Fibroblast of skin of right biceps (primary cell): ENCODE measurements at regions not wholly inside any gene's neighbourhood (a gene's known extent, or its start where the extent isn't known, plus 50 kb on each side); places are given as distances from the start of the nearest gene placed in this dataset.

Source experiments
- DNase-seq: peaks from one replicate; pipeline ENCODE4 v3.0.0-alpha.2; 2013

DNA sequence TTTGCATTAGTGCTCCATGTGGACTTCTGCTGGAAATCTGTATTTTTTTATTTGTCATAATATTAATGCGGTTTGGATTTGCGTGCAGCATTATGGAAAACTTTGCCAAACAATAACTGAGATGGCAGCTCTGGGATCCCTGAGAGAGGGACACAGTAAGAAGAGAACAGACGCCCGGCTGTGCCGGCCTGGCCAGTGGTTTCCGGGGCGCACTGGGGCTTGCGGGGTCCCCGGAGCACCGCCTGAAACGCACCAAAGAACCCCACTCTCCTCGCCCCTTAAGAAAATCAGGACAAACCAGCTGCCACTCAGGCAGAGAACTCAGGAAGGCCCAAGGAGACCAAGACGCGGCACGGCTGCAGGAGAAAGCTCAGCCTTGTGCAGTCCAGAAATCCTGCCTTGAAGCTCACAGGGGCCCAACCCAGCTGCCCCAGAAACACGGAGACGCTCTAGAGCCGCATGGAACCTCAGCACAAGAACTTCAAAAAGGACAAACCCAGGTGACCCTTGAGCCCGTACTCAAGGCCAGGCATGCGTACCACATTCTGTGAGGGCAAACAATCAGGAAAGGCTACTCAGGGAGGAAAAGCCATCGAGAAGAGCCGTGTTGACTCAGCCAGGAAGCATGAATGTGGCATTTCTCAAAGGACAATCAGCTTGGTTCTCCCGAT lies 226.5 kb upstream of the CDYL start:
- no peak for DNase-seq

DNA sequence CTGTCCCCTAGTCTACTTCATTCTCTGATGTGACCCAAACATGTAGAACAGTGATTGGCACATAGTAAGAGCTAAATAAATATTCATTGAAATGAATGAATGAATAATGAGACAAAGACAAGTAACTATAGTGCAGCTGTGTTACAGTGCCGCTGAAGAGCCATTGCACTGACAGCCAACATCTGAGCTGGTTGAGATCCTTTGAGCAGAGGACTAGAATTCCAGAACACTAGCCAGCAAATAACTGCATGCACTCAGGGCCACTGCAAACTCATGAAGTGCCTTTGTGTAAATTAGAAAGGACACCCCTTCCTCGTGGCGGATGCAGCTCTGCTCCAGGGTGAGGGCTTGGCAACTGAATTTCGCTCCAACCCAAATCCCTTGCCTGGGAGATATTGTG lies 230.3 kb upstream of the CDYL start:
- DNase-seq: no peak

DNA sequence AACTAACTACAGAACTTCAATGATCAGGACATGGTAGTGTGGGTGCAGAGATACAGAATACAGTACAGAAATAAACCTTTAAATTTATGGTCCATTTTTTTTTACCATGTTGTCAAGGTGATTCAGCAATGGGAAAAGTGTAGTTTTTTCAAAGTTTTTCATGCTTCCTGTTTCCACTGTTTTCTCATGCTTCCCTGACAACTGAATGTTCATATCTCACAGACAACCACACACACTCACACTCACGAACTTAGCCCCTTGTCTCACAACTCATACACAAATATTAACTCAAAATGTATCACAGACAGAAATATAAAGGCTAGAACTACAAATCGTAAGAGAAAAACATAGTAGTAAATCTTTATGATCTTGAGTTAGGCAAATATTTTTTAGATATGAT lies 232.6 kb upstream of the CDYL start:
- DNase-seq: no peak

DNA sequence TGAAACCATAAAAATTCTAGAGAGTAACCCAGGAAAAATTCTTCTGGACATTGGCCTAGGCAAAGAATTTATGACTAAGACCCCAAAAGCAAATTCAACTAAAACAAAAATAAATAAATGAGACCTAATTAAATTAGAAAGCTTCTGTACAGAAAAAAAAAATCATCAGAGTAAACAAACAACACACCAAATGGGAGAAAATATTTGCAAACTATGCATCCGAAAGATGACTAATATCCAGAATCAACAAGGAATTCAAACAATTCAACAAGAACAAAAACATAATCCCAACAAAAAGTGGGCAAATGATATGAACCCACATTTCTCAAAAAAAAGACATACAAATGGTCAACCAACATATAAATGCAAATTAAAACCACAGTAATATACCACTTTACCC lies 242.6 kb upstream of the CDYL start:
- DNase-seq: no peak

DNA sequence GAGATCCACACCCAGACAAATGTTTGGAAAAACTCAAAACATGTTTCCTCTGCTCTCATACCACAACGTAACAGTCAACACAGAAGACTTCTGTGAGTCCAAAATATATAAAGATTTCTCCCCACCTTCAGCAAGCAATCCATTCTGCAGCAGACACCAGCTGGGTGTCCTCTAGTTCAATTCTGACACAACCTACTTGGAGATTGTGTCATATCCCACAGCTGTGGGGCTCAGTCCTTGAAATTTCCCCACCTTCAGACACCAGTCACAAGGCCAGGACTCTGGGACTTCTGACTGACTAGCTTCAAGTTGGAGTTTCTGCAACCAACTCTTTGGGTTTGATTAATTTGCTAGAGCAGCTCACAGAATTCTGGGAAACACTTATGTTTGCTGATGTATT lies 244.8 kb upstream of the CDYL start:
- no peak for DNase-seq

DNA sequence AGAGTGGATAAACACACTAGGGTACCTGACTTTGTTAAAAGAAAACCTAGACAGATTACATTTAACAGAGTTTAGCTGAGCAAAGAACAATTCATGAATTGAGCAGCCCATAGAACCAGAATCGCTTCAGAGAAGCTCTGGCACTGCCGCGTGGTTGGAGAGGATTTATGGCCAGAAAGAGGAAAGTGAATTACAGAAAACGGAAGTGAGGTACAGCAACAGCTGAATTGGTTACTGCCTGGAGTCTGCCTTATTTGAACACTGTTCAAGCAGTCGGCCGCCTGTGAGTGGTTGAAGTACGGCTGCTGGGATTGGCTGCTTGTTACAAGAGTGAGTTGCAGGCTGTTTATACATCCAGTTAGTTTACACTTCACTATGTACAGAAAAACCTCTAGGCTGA lies 253.8 kb upstream of the CDYL start:
- no peak for DNase-seq

DNA sequence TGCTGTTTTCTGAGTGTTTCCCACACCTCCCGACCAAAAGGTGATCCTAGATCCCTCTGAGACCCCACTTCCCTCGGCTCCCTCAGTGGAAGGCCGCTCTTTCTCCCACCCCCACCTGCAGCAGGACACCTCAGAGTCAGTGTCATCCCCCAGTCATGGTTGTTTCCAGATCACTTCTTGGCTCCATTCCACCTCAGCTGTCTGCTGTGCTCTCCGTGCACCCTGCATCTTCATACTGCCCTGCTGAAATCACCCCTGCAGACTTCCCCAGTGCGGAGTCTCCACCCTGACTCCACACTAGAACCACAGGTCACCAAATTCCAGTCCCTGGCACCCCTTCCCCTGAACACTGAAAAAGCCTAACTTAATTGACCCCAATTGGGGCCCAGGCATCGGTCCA lies 255.1 kb upstream of the CDYL start:
- no peak for DNase-seq

DNA sequence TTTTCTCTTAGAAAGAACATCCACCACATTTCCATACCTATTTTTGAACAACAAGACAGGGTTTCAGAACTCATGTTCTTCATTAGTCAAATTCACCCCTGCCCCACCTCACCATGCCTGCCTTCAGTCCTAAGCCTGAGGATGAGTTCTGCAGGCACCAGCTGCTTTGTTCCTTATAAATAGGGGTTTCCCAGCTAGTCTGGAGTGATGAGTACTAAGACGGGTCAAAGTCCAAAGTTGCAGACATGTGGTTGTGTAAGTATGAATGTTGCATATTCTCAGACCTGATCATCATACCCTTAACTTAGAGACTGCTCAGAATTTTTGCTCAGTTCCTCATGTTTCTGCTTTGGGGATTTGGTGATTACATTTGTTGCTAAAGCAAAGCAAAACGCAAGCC lies 257.7 kb upstream of the CDYL start:
- peak; percentile 39 for DNase-seq

DNA sequence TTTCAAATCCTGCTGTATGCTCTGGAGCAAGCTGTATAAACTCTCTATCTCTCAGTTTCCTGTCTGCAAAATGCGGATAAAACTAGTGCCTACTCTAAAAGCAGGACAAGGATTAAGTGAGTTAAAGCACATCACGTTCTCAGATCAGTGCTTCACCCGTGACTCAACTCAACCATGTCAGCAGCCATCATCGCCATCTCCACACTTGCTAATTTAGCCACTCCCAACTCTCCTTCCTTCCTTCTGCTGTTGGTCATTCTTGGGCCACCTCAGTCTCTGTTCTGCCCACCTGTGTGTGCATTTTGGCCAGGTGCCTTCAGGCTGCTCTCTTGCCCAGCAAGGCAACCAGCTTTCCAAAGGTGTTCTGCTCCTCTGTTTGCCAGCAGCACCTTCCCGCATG lies 260.0 kb upstream of the CDYL start:
- DNase-seq: no peak

DNA sequence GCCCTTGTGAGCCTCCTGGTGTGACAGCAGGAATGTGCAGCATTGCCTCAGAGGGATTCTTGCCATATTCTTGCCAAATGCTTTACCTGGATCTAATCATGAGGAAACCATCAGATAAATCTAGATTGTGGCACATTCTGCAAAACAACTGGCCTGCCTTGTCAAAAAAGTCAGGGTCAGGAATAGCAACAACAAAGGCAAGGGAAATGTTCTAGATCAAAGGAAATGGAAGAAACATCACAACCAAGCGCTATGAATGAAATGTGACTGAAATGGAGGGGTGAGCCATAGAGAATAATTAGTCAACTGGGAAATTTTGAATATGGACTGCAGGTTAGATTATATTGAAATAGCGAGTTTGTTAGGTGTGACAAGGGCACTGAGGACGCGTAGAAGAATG lies 262.6 kb upstream of the CDYL start:
- DNase-seq: no peak

DNA sequence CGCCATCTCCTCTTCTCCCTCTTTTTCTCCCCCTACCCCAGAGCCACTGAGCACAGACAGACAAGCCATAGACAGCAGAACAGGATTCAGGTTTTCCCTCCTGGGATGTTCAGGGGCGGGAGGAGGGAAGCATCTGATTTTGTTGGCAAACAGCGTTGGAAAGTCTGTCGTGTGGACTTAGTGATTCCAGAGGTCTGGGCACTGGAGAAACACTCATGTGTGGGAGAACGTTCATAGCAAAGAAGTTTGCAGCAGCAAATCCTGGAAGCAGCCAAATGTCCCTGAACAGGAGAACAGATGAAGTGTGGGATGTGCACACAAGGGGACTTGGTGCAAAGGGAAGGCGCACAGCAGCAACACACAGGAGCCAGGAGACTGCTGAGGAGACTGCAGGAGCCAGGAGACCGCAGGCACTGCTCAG lies 264.1 kb upstream of the CDYL start:
- no peak for DNase-seq

DNA sequence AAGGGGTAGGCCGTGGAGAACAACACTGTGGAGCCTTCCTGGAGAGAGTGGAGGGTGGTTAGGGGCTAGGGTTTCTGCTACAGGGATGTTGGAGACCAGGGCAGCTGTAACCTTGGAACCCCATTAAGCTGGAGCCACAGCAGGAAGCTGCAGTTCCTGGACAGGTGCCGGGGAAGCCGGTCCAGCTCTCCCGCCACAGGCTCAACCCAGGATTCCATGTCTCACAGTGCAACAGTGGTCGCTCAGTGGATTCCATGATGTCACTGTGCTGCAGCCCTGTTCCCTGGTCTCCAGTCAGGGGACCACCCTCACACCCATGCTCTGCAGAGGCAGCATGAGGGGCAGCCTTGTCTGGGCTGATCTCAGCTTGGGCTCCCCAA lies 264.6 kb upstream of the CDYL start:
- no peak for DNase-seq

DNA sequence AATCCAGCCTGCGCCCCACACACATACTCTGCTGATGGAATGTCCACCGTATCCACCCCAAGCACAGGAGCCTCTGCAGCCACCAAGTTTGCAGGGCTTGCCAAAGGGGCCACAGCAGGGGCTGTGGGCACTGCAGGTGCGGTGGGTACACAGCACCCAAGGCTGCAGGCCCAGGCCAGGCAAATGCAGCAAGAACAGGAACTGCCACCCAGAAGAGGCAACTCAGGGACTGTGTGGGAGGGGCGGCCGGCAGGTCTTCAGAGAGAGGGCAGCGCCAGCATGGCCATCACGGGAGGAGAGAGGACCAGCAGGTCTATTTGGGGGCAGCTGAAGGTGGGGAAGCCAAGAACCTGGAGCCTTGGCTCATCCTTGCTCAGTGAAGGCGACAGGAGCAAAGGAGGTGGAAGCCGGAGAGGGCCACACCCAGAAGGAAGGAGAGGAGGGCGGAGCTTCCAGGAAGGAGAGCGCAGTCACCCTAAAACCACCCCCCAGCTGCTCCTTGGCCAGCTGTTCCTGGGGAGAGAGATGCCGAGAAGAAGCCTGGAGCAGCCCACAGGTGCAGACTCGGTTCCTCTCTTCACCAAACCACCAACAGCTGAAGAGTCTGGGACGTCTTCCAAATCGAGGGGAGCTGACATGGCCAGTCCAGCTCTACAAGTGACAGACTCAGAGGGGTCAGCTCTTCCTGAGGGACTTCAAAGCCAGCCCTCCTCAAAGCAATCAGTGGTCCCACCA lies 265.1 kb upstream of the CDYL start:
- no peak for DNase-seq

DNA sequence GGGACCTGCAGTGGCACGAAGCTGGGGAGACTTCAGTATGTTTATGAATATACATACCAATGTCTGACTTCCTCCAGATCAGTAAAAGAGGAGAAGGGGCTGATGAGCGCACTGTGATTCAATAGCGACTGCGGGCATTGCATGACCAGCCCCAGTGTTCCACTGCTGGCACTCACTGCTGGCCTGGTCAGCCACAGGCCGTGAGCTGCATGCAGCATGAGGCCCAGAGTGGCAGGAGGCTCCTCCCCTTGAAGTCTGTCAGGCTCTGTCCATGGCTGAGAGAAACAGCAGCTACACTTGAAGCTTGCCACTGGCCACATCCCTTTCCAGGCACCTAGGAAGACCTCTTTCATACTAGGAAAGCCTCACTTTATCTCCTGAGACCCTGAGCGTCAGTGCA lies 265.9 kb upstream of the CDYL start:
- DNase-seq: no peak

DNA sequence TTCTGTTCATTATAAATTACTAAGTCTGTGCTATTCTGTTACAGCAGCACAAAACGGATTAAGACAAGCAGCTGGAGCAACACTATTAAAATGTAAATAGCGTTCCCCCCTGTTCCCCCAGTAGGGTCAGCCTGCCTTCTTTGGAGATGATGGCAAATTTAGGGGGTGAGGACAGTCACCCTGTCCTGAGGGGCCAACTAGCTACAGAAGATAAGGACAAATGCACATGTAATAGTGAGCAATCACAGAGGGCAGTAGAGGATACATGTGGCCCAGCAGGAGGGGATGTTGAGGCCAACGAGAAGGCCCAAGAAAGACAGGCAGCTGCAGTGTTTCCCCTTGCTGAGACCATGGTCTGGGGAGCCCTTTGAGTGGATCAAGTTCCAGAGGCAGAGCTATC lies 266.7 kb upstream of the CDYL start:
- DNase-seq: no peak

DNA sequence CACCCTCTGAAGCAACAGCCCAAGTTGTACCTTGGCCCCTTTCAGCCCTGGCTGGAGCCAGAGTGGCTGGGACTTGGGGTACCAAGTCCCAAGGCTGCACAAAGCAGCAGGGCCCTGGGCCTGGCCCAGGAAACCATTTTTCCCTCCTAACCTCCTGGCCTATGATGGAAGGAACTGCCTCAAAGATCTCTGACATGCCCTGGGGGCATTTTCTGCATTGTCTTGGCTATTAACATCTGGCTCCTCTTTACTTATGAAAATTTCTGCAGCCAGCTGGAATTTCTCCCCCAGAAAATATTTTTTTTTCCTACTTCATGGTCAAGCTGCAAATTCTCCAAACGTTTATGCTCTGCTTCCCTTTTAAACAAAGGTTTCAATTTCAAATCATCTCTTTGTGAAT lies 269.4 kb upstream of the CDYL start:
- no peak for DNase-seq

DNA sequence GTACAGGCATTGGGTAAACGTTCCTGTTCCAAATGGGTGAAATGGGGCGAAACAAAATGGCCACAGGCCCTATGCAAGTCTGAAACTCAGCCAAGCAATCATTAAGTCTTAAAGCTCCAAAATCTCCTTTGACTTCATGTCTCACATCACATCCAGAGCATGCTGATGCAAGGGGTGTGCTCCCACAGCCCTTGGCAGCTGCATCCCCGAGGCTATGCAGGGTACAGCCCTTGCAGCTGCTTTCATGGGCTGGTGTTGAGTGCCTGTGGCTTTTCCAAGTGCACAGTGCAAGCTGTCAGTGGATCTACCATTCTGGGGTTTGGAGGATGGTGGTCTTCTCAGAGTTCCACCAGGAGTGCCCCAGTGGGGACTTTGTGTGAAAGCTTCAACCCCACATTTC lies 270.0 kb upstream of the CDYL start:
- no peak for DNase-seq

DNA sequence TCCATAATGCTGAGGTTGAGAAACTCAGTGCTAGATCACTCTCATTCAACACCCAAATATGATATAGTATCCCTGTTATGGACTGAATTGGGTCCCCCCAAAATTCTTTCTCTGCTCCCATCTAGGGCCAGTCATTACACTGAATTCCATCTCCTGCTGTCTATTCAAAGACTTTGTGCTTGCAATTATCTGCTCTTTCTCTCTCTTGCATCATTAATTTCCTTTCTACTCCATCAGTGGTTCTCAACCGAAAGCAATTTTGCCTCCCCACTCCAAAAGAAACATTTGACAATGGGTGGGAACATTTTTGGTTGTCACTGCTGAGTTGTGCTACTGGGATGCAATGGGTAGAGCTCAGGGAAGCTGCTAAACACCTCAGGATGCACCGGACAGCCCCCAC lies 271.5 kb upstream of the CDYL start:
- DNase-seq: no peak

DNA sequence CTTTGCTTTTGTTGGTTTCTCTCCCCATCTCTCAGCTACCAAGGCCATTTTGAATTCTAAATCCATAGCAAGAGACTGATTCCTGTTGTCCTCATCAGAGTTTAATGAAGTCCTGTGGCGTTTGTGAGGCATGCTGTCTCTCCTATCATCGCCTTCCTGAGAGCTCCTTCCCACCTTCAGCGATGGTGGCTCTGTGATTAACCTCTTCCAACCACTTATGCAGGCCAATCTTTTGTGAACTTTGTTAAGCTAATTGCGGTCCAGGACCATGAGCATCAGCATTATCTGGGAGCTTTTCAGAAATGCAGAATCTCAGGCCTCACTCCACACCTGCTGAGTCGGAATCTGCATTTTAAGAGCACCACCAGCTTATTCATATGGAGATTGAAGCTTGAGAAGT lies 272.5 kb upstream of the CDYL start:
- no peak for DNase-seq

DNA sequence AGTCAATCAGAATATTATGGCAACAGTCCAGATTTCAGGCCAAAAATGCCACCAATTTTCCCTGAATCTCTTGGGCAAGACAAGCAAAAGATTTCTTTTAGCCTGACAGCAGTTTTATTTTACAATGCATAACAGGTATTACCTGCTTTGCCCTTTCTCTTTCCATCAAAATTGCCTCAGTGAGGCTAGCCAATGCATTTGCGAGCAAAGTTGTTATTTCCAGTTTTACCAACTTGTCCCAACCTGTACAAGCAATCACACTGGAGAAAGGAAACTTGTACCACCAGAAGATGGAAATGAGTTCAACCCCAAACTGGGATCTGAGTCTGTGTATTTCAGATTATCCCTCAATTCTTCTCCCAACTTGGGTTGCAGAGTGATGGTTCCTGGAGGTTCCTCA lies 279.9 kb upstream of the CDYL start:
- no peak for DNase-seq

DNA sequence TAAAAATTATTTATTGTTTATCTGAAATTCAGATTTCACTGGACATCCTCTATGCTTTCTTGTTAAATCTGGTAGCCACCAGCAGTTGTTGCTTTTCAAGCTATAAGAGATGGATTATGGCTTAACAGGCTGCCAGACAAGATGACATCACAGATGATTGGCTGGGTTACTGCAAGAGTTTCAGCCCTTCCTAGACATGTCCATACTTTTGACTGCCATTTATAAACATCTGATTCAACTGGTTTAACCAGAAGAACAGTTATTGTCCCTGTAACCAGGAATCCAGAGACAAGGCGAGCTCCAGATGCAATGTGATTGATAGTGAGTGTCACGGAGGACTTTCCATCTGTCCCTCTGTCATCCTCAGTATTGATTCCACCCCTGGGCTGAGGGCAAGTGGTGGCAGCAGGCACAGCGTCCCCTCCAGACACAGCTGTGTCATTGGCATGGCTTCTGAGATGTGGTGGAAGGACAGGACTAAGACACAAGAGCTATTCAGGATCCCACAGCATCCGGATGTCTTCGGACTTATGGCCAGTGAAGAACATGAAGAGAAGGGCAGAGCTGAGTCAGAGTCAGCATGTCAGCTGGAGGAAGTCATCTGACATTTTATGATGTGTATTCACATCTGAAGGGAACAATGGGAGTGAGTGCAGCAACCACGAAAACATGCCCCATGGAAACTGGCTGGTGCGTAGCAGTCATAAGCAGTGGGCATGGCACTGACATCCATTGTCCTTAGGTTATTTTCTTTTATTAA lies 284.5 kb upstream of the CDYL start:
- no peak for DNase-seq

DNA sequence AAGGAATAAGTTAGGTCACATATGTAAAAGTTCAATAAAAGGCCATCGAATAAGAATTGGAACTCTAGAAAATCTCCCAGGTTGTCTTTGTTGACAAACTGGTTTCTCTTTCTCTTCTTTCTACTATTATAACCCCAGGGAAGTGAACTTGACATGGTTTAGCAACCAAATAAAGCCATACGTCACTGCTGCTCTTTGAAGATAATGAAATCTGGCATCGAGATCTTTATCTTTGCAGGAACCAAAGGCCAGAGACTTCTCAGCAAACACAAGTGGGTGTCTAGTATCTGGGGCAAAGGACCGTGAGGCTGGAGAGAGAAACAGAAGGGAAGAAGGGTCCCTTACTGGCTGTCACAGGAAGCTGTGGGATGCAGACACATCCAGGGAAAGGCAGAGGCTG lies 286.7 kb upstream of the CDYL start:
- DNase-seq: no peak

DNA sequence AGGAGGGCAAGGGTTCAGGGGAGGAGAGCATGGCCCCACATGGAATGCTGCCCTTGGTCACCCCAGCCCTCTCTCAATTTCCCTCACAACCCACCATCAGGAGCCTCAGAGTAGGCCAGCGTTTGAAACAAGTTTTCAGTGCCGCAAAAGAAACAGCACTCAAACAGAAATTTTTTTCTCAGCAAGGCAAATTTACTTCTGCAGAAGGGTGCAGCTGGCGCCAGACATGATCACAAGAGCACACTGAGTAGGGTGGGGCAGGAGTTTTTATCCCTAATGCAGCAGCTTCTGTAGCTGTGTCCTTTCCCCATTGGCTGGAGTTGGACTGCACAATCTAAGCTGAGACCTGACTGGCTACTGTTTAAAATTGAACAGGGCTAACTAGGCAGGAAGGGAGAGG lies 287.8 kb upstream of the CDYL start:
- no peak for DNase-seq

DNA sequence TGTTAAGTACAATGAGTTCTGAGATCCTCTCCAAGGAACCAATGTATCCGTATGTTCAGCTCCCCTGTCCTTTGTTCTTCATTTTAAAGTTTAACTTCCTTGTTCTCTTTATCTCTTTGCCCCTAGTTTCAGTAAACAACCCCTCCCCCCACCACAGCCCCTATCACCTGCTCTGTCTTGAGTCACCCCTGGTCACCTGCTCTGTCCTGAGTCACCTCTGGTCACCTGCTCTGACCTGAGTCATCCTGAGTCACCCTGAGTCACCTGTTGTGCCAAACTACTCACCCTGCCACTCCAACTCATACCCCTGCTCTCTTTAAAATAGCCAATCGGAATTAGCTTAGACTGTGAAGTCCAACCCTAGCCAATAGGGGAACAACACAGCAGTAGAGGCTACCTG lies 288.7 kb upstream of the CDYL start:
- no peak for DNase-seq
